ENCODE measurements at regions not wholly inside any gene's neighbourhood (a gene's known extent, or its start where the extent isn't known, plus 50 kb on each side); places are given as distances from the start of the nearest gene placed in this dataset.

DNA sequence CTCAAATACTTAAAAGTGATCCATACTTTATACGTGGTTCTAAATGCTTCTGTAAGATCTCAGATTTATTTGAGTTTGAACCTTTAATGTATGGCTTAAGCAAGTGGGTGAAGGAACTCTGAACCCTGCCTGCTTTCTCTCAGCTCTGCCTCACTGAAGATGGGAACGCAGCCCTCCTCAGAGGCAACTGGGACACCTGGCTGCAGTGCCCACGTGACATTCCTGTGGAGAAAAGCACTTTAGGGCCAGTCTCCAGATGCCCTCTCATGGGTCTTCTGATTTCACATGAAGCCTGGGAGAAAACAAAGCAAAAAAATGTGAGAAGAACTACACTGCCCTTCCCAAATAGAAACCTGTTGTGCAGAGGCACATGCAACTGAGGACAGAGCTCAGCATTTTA, 242.6 kb upstream of the ANKRD30A start:
- Histone ChIP-seq H3K4me1 (no peaks in the 10 kb centered on the region), H3K27ac (no peak overlapping the region), H3K4me3 (no peak overlapping the region), H3K36me3 (no peaks in the 10 kb centered on the region), H3K27me3 (no peaks in the 10 kb centered on the region), H3K9me3 (no peaks in the 10 kb centered on the region)
- no peak for TF ChIP-seq POLR2A (IDR thresholded peaks at IDR 0.05)
- TF ChIP-seq, protein P1, sequence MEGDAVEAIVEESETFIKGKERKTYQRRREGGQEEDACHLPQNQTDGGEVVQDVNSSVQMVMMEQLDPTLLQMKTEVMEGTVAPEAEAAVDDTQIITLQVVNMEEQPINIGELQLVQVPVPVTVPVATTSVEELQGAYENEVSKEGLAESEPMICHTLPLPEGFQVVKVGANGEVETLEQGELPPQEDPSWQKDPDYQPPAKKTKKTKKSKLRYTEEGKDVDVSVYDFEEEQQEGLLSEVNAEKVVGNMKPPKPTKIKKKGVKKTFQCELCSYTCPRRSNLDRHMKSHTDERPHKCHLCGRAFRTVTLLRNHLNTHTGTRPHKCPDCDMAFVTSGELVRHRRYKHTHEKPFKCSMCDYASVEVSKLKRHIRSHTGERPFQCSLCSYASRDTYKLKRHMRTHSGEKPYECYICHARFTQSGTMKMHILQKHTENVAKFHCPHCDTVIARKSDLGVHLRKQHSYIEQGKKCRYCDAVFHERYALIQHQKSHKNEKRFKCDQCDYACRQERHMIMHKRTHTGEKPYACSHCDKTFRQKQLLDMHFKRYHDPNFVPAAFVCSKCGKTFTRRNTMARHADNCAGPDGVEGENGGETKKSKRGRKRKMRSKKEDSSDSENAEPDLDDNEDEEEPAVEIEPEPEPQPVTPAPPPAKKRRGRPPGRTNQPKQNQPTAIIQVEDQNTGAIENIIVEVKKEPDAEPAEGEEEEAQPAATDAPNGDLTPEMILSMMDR (IDR thresholded peaks at IDR 0.05), result no peak
- DNase-seq (no peak), ATAC-seq (no peak)
- intact Hi-C loops (cut with DNase I), result loop anchor here in 1 of 2 donors (10.0 kb wide), 1 partner anchor 1248 kb away; no protein-coding TSS in a partner anchor
- WGBS (ENCODE audit: insufficient coverage, low coverage, low lambda C conversion rate, missing lambda C conversion rate), result 47% methylated on average over 3 of the region's 3 CpGs

DNA sequence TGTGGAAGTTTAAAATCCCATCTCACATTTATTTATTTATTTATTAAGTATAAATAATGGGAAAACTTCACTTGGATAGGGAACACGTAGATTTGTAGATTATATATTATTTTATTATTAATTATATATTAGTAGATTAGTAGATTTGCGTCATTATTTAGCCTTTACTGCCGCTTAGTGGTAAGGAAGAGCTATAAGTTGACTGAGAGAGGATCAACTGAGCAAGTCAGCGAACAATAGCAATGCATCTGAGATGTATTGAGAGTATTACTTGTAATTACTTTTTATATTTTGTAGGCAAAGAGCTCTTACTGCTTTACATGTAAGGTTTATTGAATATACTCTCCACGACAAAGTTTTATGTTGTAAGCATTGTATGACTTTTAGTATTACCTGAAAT, 244.5 kb upstream of the ANKRD30A start:
- Histone ChIP-seq H3K27ac (no peak overlapping the region), H3K4me3 (no peak overlapping the region), H3K9me3 (no peaks in the 10 kb centered on the region), H3K4me1 (no peaks in the 10 kb centered on the region), H3K36me3 (no peaks in the 10 kb centered on the region), H3K27me3 (no peaks in the 10 kb centered on the region)
- intact Hi-C loops (cut with DNase I), result loop anchor here in 1 of 2 donors (10.0 kb wide), 1 partner anchor 1246 kb away; no protein-coding TSS in a partner anchor
- ATAC-seq (no peak), DNase-seq (no peak)
- TF ChIP-seq POLR2A (IDR thresholded peaks at IDR 0.05), result no peak
- TF ChIP-seq, protein P1 (IDR thresholded peaks at IDR 0.05), result peak in 3 of 4 donors; percentile 33 to 35 (median 34)
- WGBS (ENCODE audit: insufficient coverage, low coverage, low lambda C conversion rate, missing lambda C conversion rate), result 12% methylated on average over 5 of the region's 5 CpGs

DNA sequence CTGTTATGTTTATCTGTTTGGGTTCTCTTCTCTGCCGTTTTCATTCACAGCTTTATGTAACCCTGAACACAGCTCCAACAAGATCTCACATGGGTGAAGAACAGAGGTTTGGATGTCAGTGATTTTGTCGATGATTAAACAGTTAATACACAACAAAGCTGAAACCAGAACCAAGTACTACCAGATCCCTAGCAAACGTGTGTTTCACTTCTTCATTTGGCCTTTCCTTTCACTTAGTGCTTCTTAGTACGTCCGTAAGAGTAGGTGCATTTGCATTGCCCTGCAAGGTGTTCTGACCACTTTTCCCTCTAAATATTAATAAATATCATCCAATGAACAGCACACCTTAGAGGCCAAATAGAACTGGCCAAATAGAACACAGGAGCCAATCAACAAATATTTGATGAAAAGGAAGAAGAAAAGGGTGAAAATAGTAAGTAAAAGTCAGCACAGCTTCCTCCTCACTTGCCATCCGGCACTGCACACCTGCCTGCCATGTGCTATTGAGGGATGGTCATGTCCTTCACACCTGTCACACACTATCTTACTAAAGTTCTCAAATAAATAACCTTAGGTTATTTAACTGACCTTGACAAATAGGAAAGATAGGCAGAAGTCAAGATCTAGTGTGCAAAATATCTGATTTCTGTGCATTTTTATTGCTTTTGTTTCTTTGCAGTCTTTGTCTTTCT, 252.6 kb upstream of the ANKRD30A start:
- H3K36me3 ChIP-seq, result no peaks in the 10 kb centered on the region
- intact Hi-C loops (cut with DNase I), result no loop called here
- H3K4me3 ChIP-seq, result no peak overlapping the region
- H3K9me3 ChIP-seq, result no peaks in the 10 kb centered on the region
- no peak for TF ChIP-seq POLR2A (IDR thresholded peaks at IDR 0.05)
- TF ChIP-seq, protein P1 (IDR thresholded peaks at IDR 0.05), result no peak
- no peaks in the 10 kb centered on the region for H3K4me1 ChIP-seq
- H3K27me3 ChIP-seq, result no peaks in the 10 kb centered on the region
- no peak overlapping the region for H3K27ac ChIP-seq
- no peak for DNase-seq
- no peak for ATAC-seq
- 51% methylated on average over 6 of the region's 6 CpGs for WGBS (ENCODE audit: insufficient coverage, low coverage, low lambda C conversion rate, missing lambda C conversion rate)

DNA sequence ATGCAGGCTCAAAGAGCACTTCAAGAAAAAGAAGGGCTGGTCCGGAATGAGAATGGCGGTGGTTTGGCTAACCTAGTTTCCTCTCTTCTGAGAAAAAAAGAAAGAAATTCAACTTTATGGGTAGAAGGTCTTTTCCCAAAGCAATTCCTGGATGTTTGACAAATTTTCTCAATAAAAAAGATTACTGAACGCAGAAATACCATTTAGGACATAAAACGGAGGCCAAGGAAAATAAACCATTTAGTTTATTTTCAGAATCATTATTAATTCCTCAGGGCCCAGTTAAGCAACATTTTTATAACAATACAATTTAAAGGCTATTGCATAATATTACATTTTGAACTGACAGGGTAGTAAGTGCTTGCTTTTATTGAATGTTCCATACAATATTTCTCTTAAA, 284.6 kb upstream of the ANKRD30A start:
- no peaks in the 10 kb centered on the region for H3K27me3 ChIP-seq
- WGBS (ENCODE audit: insufficient coverage, low coverage, low lambda C conversion rate, missing lambda C conversion rate), result 59% methylated on average over 4 of the region's 4 CpGs
- no peak for DNase-seq
- H3K9me3 ChIP-seq, result no peaks in the 10 kb centered on the region
- no peak for ATAC-seq
- no peaks in the 10 kb centered on the region for H3K4me1 ChIP-seq
- no peaks in the 10 kb centered on the region for H3K36me3 ChIP-seq
- no peak for TF ChIP-seq POLR2A (IDR thresholded peaks at IDR 0.05)
- TF ChIP-seq, protein P1 (IDR thresholded peaks at IDR 0.05), result no peak
- no peak overlapping the region for H3K27ac ChIP-seq
- intact Hi-C loops (cut with DNase I), result no loop called here
- H3K4me3 ChIP-seq, result no peak overlapping the region

All from right lobe of liver (tissue), 6 donors.